Ovary (tissue), 7 donors: ENCODE measurements at regions not wholly inside any gene's neighbourhood (a gene's known extent, or its start where the extent isn't known, plus 50 kb on each side); places are given as distances from the start of the nearest gene placed in this dataset.

Experiments
- DNase-seq, 5 donors: peaks; one replicate each; pipeline ENCODE4 v3.0.0-alpha.2; 2019 to 2020
- H3K27ac ChIP-seq, 2 donors: fragments of 200-600 bp; one replicate each; pipeline versions ENCODE4 v1.5.1 to v1.8.0; 2019 to 2022
- H3K27me3 ChIP-seq: fragments of 200-600 bp; one replicate; pipeline ENCODE4 v1.8.0; 2022
- H3K36me3 ChIP-seq: fragments of 200-600 bp; sonication (generic); one replicate; pipeline ENCODE4 v1.5.1; 2019
- H3K4me1 ChIP-seq: one replicate; pipeline ENCODE4 v1.8.1; 2013; ENCODE audit warnings: mild to moderate bottlenecking, moderate library complexity; ENCODE audit not compliant: insufficient read depth
- H3K4me3 ChIP-seq: fragments of 200-600 bp; sonication (generic); one replicate; pipeline ENCODE4 v1.5.1; 2017
- H3K9me3 ChIP-seq, 2 donors: fragments of 200-600 bp in 1 of 2; sonication (generic) in 1 of 2; one replicate each; pipeline versions ENCODE4 v1.5.1 to v1.8.1; 2013 to 2019; ENCODE audit warnings: mild to moderate bottlenecking in 1 of 2, moderate library complexity in 1 of 2
- CTCF ChIP-seq, 3 donors: fragments of 450-650 bp in 2 of 3; fragments of 200-600 bp in 1 of 3; IDR thresholded peaks; one replicate each; pipeline versions ENCODE4 v1.5.1 to v1.8.0; 2016 to 2022; ENCODE audit warnings: antibody characterized with exemption in 3 of 3, mild to moderate bottlenecking in 1 of 3
- EP300 ChIP-seq: sonication (generic); formaldehyde crosslinking; IDR thresholded peaks from one replicate; pipeline ENCODE4 v1.6.1; 2017; ENCODE audit warnings: antibody characterized with exemption
- POLR2A ChIP-seq: fragments of 450-650 bp; IDR thresholded peaks from one replicate; pipeline ENCODE4 v1.6.1; 2017; ENCODE audit warnings: antibody characterized with exemption, mild to moderate bottlenecking, moderate library complexity
- WGBS, 3 donors: extraction: QIAGEN DNeasy Blood & Tissue Kit in 1 of 3; methylation state at CpG; one replicate each; pipeline versions ENCODE4 v1.1.5 to v1.1.7; 2013 to 2017; 5-methylcytosine and 5-hydroxymethylcytosine counted together
- intact Hi-C, 4 donors: fragments of 100-400 bp; cut with DNase I; formaldehyde crosslinking; loops; one replicate each; pipeline versions ENCODE4 v1.11.0 to v1.15.1; 2022 to 2023
- donor health status: DM: no; HTN: no; CAD: no; lungs with moderate emphysema.
- donor health status: DM: no; HTN: no; CAD: no.
- donor health status: Bipolar disorder and iron deficiency.
- donor health status: DM: no; HTN: no; CAD: no.
- donor health status: DM: yes; HTN: yes; CAD: no.

GRCh38 chr3:89877230-89877629 lies 769.8 kb downstream of the EPHA3 start:
- Histone ChIP-seq H3K27me3 (no peaks in the 10 kb centered on the region), H3K36me3 (no peaks in the 10 kb centered on the region), H3K4me1 (no peaks in the 10 kb centered on the region), H3K27ac (no peak overlapping the region), H3K4me3 (no peak overlapping the region), H3K9me3 (no peaks in the 10 kb centered on the region)
- 80 to 90% (median 81%) methylated on average over 1 to 2 of the region's 2 CpGs for WGBS, 3 donors
- intact Hi-C loops, result no loop called here
- DNase-seq, result no peak
- TF ChIP-seq EP300 (no peak), POLR2A (no peak), CTCF (IDR thresholded peaks at IDR 0.05) (no peak)

- no peak overlapping the region for H3K27ac ChIP-seq
- H3K36me3 ChIP-seq, result no peaks in the 10 kb centered on the region
- DNase-seq, result no peak
- no peaks in the 10 kb centered on the region for H3K9me3 ChIP-seq
- TF ChIP-seq EP300 (no peak), POLR2A (no peak), CTCF (IDR thresholded peaks at IDR 0.05) (no peak)
- H3K4me3 ChIP-seq, result no peak overlapping the region
- H3K27me3 ChIP-seq, result no peaks in the 10 kb centered on the region
- no peaks in the 10 kb centered on the region for H3K4me1 ChIP-seq
- intact Hi-C loops, result no loop called here
Observed at GRCh38 chr3:89889386-89889785, 782.0 kb downstream of the EPHA3 start.

GRCh38 chr3:89908711-89909213 lies 801.3 kb downstream of the EPHA3 start:
- intact Hi-C loops, result no loop called here
- Histone ChIP-seq H3K27ac (no peak overlapping the region), H3K4me3 (no peak overlapping the region), H3K9me3 (no peaks in the 10 kb centered on the region), H3K27me3 (no peaks in the 10 kb centered on the region), H3K36me3 (no peaks in the 10 kb centered on the region), H3K4me1 (no peaks in the 10 kb centered on the region)
- TF ChIP-seq POLR2A (no peak), CTCF (IDR thresholded peaks at IDR 0.05) (no peak), EP300 (no peak)
- no peak for DNase-seq

- no peak for DNase-seq
- H3K9me3 ChIP-seq, result no peaks in the 10 kb centered on the region
- WGBS, 3 donors, result 87 to 94% (median 89%) methylated on average over 6 of the region's 6 CpGs
- no peaks in the 10 kb centered on the region for H3K4me1 ChIP-seq
- H3K27ac ChIP-seq, result no peak overlapping the region
- intact Hi-C loops, result no loop called here
- H3K27me3 ChIP-seq, result no peaks in the 10 kb centered on the region
- H3K36me3 ChIP-seq, result no peaks in the 10 kb centered on the region
- TF ChIP-seq EP300 (no peak), CTCF (IDR thresholded peaks at IDR 0.05) (no peak), POLR2A (no peak)
- no peak overlapping the region for H3K4me3 ChIP-seq
Observed at GRCh38 chr3:89912031-89912430, 804.6 kb downstream of the EPHA3 start.
